A549 (cell line): ENCODE measurements at regions not wholly inside any gene's neighbourhood (a gene's known extent, or its start where the extent isn't known, plus 50 kb on each side); places are given as distances from the start of the nearest gene placed in this dataset.

ENCODE experiments used
- ATAC-seq, 2 experiments: fragments of 200-7000 bp in 1 of 2; fragments of >200 bp in 1 of 2; cut with Nextera tagmentation in 1 of 2; cut with Tn5 transposase in 1 of 2; 3 replicates each; pipeline versions ENCODE4 v1.8.0 to v1.9.1; 2018 to 2020; ENCODE audit warnings: mild to moderate bottlenecking in 1 of 2, moderate library complexity in 1 of 2
- CTCF ChIA-PET: fragments of 300-600 bp; sonication (Branson Sonifier 250); formaldehyde crosslinking; extraction: SDS; loops from one replicate; lab custom pipeline; 2021; ENCODE audit warnings: antibody characterized with exemption, inconsistent platforms; lab: Yijun Ruan, JAX
- POLR2A ChIA-PET: fragments of 350-600 bp; formaldehyde crosslinking; extraction: SDS; loops from one replicate; lab custom pipeline; 2021; ENCODE audit warnings: antibody characterized with exemption, inconsistent platforms; lab: Yijun Ruan, JAX
- DNase-seq, 2 experiments: peaks; one replicate each; pipeline versions ENCODE4 v3.0.0 to v3.0.0-alpha.2; 2011 to 2016; ENCODE audit warnings: low read depth in 1 of 2, low spot score in 1 of 2
- FAIRE-seq: peaks from 2 replicates; lab custom pipeline; 2011; peaks lifted over from hg19 to GRCh38; lab: Jason Lieb, UNC
- H3K27ac ChIP-seq, 2 experiments: fragments of >200 bp; sonication (Bioruptor Twin); formaldehyde crosslinking; 3 replicates each; pipeline ENCODE4 v1.5.1; 2016 to 2017
- H3K4me1 ChIP-seq: fragments of >200 bp; sonication (Bioruptor Twin); formaldehyde crosslinking; 3 replicates; pipeline ENCODE4 v1.6.1; 2016
- H3K4me2 ChIP-seq: fragments of >200 bp; sonication (Bioruptor Twin); formaldehyde crosslinking; 3 replicates; pipeline ENCODE4 v1.6.1; 2016
- H3K4me3 ChIP-seq: fragments of >200 bp; sonication (Bioruptor Twin); formaldehyde crosslinking; 3 replicates; pipeline ENCODE4 v1.5.1; 2016
- H3K9me3 ChIP-seq: fragments of >200 bp; sonication (Bioruptor Twin); formaldehyde crosslinking; 3 replicates; pipeline ENCODE4 v1.6.1; 2016
- BHLHE40 ChIP-seq: IDR thresholded peaks from 2 replicates; pipeline ENCODE4 v1.6.1; 2012; ENCODE audit warnings: low read depth, low read length, inconsistent platforms
- EHF ChIP-seq: fragments of 250-450 bp; sonication (Bioruptor Pico); IDR thresholded peaks from 2 replicates; pipeline ENCODE4 v1.5.0; 2020; ENCODE audit warnings: mild to moderate bottlenecking
- EHMT2 ChIP-seq: fragments of 200-600 bp; sonication (generic); IDR thresholded peaks from 2 replicates; pipeline ENCODE4 v1.6.1; 2016; ENCODE audit warnings: antibody characterized with exemption, low read depth, mild to moderate bottlenecking, moderate library complexity
- FOXS1 ChIP-seq: fragments of 250-450 bp; sonication (Bioruptor Pico); IDR thresholded peaks from 2 replicates; pipeline ENCODE4 v1.5.0; 2020; ENCODE audit warnings: mild to moderate bottlenecking, moderate library complexity
- HOXA7 ChIP-seq: fragments of 250-450 bp; sonication (Bioruptor Pico); IDR thresholded peaks from 2 replicates; pipeline ENCODE4 v1.5.0; 2020; ENCODE audit warnings: mild to moderate bottlenecking, moderate library complexity
- JUN ChIP-seq, 2 experiments: fragments of >200 bp; sonication (Bioruptor Twin); formaldehyde crosslinking; IDR thresholded peaks; 2 replicates in 1 of 2; 3 replicates in 1 of 2; pipeline ENCODE4 v1.6.1; 2016 to 2017
- MAFK ChIP-seq: fragments of 450-650 bp; IDR thresholded peaks from 2 replicates; pipeline ENCODE4 v1.6.1; 2014; ENCODE audit not compliant: partially characterized antibody
- NFE2L2 ChIP-seq: fragments of 150-350 bp; conservative IDR thresholded peaks from 2 replicates; pipeline ENCODE4 v1.6.1; 2014; ENCODE audit warnings: low read length
- NPAS2 ChIP-seq: fragments of 250-450 bp; sonication (Bioruptor Pico); IDR thresholded peaks from 2 replicates; pipeline ENCODE4 v1.8.0; 2022; ENCODE audit warnings: mild to moderate bottlenecking, moderate library complexity, borderline replicate concordance
- PHF8 ChIP-seq: fragments of 200-600 bp; sonication (generic); IDR thresholded peaks from 2 replicates; pipeline ENCODE4 v1.6.1; 2016; ENCODE audit warnings: low read depth, mild to moderate bottlenecking, antibody characterized with exemption, moderate library complexity, borderline replicate concordance
- POLR2A ChIP-seq: IDR thresholded peaks from 2 replicates; pipeline ENCODE4 v1.6.1; 2012; ENCODE audit warnings: mild to moderate bottlenecking, low read length
- RAD21 ChIP-seq, 2 experiments: fragments of >200 bp in 1 of 2; sonication (Bioruptor Twin) in 1 of 2; formaldehyde crosslinking in 1 of 2; IDR thresholded peaks in 1 of 2; conservative IDR thresholded peaks in 1 of 2; 2 replicates in 1 of 2; 3 replicates in 1 of 2; pipeline ENCODE4 v1.6.1; 2012 to 2018; ENCODE audit warnings: inconsistent platforms in 1 of 2
- RARB ChIP-seq: fragments of 250-450 bp; sonication (Bioruptor Pico); IDR thresholded peaks from 2 replicates; pipeline ENCODE4 v1.8.0; 2021; ENCODE audit warnings: mild to moderate bottlenecking, moderate library complexity
- SMC3 ChIP-seq: fragments of >200 bp; sonication (Bioruptor Twin); formaldehyde crosslinking; IDR thresholded peaks from 3 replicates; pipeline ENCODE4 v1.6.1; 2018; ENCODE audit warnings: inconsistent platforms
- SREBF2 ChIP-seq: fragments of 450-650 bp; IDR thresholded peaks from 2 replicates; pipeline ENCODE4 v1.6.1; 2014; ENCODE audit warnings: mild to moderate bottlenecking, moderate library complexity
- TP53 ChIP-seq: fragments of 250-450 bp; sonication (Bioruptor Pico); IDR thresholded peaks from 2 replicates; pipeline ENCODE4 v1.5.0; 2021; ENCODE audit warnings: mild to moderate bottlenecking, moderate library complexity
- USF2 ChIP-seq: fragments of 450-650 bp; IDR thresholded peaks from 2 replicates; pipeline ENCODE4 v1.6.1; 2014; ENCODE audit warnings: antibody characterized with exemption
- WGBS: methylation state at CpG from one replicate; pipeline ENCODE4 v1.1.6; 2017; ENCODE audit errors: missing lambda C conversion rate; 5-methylcytosine and 5-hydroxymethylcytosine counted together
- TF ChIP-seq, protein P1 (sequence below): fragments of 250-450 bp; sonication (Bioruptor Pico); IDR thresholded peaks from 2 replicates; pipeline ENCODE4 v1.5.0; 2020; ENCODE audit warnings: low read depth, mild to moderate bottlenecking, moderate library complexity
- TF ChIP-seq, protein P2 (sequence below): fragments of >200 bp; sonication (Bioruptor Twin); formaldehyde crosslinking; IDR thresholded peaks from 3 replicates; pipeline ENCODE4 v1.5.1; 2016

GRCh38 chr11:13111813-13112130 lies 102.7 kb downstream of the RASSF10 start:
- no peak for TF ChIP-seq TP53 (CRISPR knock-in tag)
- TF ChIP-seq USF2, result no peak
- TF ChIP-seq HOXA7, result no peak
- no peak for TF ChIP-seq RARB (CRISPR knock-in tag)
- TF ChIP-seq POLR2A, result no peak
- no peak for TF ChIP-seq MAFK
- TF ChIP-seq BHLHE40, result no peak
- no peak for TF ChIP-seq SMC3
- no peak for TF ChIP-seq NPAS2 (CRISPR knock-in tag)
- TF ChIP-seq SREBF2, result no peak
- TF ChIP-seq JUN (IDR thresholded peaks at IDR 0.05), result no peak
- TF ChIP-seq FOXS1 (CRISPR knock-in tag), result no peak
- no peak for TF ChIP-seq NFE2L2
- TF ChIP-seq PHF8, result no peak
- TF ChIP-seq EHMT2, result no peak
- H3K4me1 ChIP-seq, result peaks cover 42% of the 10 kb centered on the region
- CTCF ChIA-PET, result interaction anchor here (1.1 to 1.2 kb wide), 3 partner anchors 14 to 30 kb away, joined by 3 read pairs; no protein-coding TSS in a partner anchor
- no peak overlapping the region for H3K4me3 ChIP-seq
- DNase-seq (no peak), ATAC-seq (no peak), FAIRE-seq (no peak)
- peak overlapping the region; percentile 65 to 76; a peak in 5 of 6 replicates for H3K27ac ChIP-seq
- POLR2A ChIA-PET, result no interaction called here
- no peaks in the 10 kb centered on the region for H3K9me3 ChIP-seq
- 82% methylated on average over 6 of the region's 6 CpGs for WGBS
- H3K4me2 ChIP-seq, result no peak overlapping the region; the same call in 2 of the 3 replicates

DNA sequence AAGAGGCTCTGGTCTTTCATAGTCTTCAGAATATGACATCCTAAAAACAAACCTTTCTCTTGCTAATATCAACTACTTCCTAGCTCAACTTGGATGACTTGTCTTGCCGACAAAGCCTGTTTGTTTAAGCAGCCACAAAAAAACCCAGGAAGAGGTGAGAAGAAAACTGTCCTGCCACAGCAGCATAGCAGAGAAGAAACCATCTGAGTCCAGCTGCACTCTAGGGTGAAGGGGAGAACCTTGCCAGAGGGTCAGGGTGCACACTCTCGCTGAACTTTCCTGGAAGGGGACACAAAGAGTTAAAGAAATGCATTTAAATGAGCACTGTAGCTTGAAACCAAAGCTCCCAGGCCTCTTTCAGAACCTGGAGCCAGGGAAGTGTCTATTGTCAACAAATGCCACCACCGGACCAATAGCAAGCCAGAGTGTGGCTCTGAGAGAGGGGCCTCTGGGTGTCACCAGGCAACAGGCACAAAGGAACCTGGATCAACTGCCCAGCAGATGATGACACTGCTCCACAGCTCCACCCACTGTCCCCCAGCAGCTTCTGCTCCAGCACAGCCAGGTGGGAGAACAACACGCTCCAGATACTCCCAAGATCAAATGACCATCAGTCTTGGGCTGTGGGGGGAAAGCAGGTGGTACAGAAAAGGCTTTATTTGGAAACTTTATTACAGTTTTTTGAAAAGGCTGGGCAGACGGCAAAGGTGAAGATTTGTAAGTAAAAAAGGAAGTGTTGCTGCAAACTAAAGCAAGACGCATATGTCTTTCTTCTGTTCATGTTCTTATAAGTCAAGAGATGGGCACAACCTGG lies 105.7 kb downstream of the RASSF10 start:
- peak overlapping the region; percentile 32; the same call in 2 of the 3 replicates for H3K4me2 ChIP-seq
- POLR2A ChIA-PET, result interaction anchor here (1.5 kb wide), 1 partner anchor 106 kb away, joined by 3 read pairs; no protein-coding TSS in a partner anchor
- no peaks in the 10 kb centered on the region for H3K9me3 ChIP-seq

More for the DNA sequence above, 105.7 kb downstream of the RASSF10 start:
- ATAC-seq (peak; percentile 52 to 58; a peak in 4 of 6 replicates), DNase-seq (peak; percentile 45 to 63), FAIRE-seq (no peak)
- TF ChIP-seq, protein P1, sequence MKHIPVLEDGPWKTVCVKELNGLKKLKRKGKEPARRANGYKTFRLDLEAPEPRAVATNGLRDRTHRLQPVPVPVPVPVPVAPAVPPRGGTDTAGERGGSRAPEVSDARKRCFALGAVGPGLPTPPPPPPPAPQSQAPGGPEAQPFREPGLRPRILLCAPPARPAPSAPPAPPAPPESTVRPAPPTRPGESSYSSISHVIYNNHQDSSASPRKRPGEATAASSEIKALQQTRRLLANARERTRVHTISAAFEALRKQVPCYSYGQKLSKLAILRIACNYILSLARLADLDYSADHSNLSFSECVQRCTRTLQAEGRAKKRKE, result no peak
- TF ChIP-seq RAD21 (conservative IDR thresholded peaks at IDR 0.05 in 1 of 2, IDR thresholded peaks at IDR 0.05 in 1 of 2) (peak; percentile 36 to 43; a peak in 2 of 5 replicates), SMC3 (peak; percentile 30; the same call in 2 of the 3 replicates), BHLHE40 (no peak), EHF (CRISPR knock-in tag) (no peak)
- TF ChIP-seq, protein P2, sequence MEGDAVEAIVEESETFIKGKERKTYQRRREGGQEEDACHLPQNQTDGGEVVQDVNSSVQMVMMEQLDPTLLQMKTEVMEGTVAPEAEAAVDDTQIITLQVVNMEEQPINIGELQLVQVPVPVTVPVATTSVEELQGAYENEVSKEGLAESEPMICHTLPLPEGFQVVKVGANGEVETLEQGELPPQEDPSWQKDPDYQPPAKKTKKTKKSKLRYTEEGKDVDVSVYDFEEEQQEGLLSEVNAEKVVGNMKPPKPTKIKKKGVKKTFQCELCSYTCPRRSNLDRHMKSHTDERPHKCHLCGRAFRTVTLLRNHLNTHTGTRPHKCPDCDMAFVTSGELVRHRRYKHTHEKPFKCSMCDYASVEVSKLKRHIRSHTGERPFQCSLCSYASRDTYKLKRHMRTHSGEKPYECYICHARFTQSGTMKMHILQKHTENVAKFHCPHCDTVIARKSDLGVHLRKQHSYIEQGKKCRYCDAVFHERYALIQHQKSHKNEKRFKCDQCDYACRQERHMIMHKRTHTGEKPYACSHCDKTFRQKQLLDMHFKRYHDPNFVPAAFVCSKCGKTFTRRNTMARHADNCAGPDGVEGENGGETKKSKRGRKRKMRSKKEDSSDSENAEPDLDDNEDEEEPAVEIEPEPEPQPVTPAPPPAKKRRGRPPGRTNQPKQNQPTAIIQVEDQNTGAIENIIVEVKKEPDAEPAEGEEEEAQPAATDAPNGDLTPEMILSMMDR, result peak; percentile 26; the same call in 2 of the 3 replicates
- CTCF ChIA-PET, result interaction anchor here (0.8 to 1.7 kb wide), 8 partner anchors 10 to 151 kb away, joined by 3 to 4 read pairs (median 3); no protein-coding TSS in a partner anchor
- H3K27ac ChIP-seq, result peak overlapping the region; percentile 49 to 83; a peak in 5 of 6 replicates
- H3K4me1 ChIP-seq, result peaks cover 58% of the 10 kb centered on the region
- WGBS, result 78% methylated on average over 6 of the region's 6 CpGs
- no peak overlapping the region for H3K4me3 ChIP-seq
